GM21529 (cell line): ENCODE measurements at regions not wholly inside any gene's neighbourhood (a gene's known extent, or its start where the extent isn't known, plus 50 kb on each side); places are given as distances from the start of the nearest gene placed in this dataset.
"Not testable (repeated sequence)": the region's sequence is repeated elsewhere in the genome, so short reads cannot be mapped to it uniquely, and the experiment has no call there.

ENCODE experiments used
- ATAC-seq: cut with Tn5 transposase; IDR thresholded peaks from one replicate; pipeline ENCODE4 v1.9.1; 2021; ENCODE audit not compliant: unreplicated experiment

- no peak for ATAC-seq
Observed at GRCh38 chr3:15983232-15983631, 185.5 kb upstream of the ANKRD28 start.

DNA sequence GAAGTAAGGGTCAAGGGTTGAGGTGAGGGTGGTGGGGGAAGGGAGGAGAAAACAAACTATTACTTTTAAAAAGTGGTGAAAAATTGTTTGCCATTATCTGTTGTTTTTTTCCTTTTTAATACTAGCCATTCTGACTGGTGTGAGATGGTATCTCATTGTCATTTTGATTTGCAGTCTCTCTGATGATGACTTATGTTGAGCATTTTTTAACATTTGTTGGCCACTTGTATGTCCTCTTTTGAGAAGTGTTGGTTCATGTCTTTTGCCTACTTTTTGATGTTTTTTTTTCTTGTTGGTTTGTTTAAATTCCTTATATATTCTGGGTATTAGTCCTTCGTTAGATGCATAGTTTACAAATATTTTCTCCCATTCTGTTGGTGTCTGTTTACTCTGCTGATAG is 185.9 kb upstream of the ANKRD28 start:
- no peak for ATAC-seq

DNA sequence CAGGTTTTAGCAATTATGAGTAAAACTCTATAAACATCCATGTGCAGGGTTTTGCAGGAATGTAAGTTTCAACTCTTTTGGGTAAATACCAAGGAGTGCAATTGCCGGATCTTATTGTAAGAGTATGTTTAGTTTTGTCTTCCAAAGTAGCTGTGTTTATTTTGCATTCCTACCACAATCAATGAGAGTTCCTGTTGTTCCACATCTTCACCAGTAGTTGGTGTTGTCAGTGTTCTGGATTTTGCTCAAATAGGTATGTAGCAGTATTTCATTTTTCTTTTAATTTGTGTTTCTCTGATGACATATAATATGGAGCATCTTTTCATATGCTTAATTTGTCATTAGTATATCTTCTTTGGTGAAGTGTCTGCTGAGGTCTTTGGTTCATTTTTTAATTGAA is 185.1 kb upstream of the GALNT15 start:
- no peak for ATAC-seq

DNA sequence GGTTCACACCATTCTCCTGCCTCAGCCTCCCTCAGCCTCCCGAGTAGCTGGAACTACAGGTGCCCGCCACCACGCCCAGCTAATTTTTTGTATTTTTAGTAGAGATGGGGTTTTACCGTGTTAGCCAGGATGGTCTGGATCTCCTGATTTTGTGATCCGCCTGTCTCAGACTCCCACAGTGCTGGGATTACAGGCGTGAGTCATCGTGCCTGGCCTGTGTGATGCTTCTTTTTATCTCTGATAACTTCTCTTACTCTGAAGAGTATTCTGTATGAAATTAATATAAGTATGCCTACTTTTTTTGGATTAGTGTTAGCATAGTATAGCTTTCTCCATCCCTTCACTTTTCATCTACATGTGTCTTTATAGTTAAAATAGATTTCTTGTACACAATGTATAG is 180.8 kb upstream of the GALNT15 start:
- ATAC-seq, result not testable (repeated sequence)

DNA sequence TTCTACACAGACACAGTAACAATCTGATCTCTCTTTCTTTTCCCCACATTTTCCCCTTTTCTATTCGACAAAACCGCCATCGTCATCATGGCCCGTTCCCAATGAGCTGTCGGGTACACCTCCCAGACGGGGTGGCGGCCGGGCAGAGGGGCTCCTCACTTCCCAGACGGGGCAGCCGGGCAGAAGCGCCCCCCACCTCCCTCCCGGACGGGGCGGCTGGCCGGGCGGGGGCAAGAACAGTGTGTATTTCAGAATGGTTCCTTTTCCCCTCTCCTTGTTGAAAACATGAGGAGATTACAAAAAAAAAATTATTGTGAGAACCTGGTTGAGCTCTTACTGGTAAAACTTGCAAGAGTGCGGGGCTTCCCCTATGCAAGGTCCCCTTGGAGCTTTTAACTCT is 178.0 kb upstream of the GALNT15 start:
- ATAC-seq, result not testable (repeated sequence)

GRCh38 chr3:15997274-15997943 is 177.1 kb upstream of the GALNT15 start:
- ATAC-seq, result peak; percentile 86

GRCh38 chr3:15998911-15999310 is 175.6 kb upstream of the GALNT15 start:
- no peak for ATAC-seq

- no peak for ATAC-seq
Observed at GRCh38 chr3:16004812-16005211, 169.7 kb upstream of the GALNT15 start.

- ATAC-seq, result no peak
Observed at GRCh38 chr3:16011376-16011775, 163.1 kb upstream of the GALNT15 start.

GRCh38 chr3:16012086-16012485 is 162.4 kb upstream of the GALNT15 start:
- no peak for ATAC-seq

DNA sequence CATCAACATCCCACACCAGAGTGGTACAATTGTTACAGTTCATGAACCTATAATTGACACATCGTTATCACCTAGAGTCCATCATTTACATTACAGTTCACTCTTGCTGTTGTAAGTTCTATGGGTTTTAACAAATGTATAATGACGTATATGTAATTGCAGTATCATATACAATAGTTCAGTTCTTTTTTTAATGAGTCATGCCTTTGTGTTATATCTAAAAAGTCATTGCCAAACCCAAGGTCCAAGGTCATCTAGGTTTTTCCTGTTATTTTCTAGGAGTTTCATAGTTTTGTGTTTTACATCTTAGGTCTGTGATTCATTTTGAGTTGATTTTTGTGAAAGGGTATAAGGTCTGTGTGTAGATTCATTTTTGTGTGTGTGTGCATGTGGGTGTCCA is 160.9 kb upstream of the GALNT15 start:
- ATAC-seq, result no peak

- not testable (repeated sequence) for ATAC-seq
Observed at GRCh38 chr3:16021801-16022200, 152.7 kb upstream of the GALNT15 start.

GRCh38 chr3:16023881-16024280 is 150.6 kb upstream of the GALNT15 start:
- not testable (repeated sequence) for ATAC-seq

DNA sequence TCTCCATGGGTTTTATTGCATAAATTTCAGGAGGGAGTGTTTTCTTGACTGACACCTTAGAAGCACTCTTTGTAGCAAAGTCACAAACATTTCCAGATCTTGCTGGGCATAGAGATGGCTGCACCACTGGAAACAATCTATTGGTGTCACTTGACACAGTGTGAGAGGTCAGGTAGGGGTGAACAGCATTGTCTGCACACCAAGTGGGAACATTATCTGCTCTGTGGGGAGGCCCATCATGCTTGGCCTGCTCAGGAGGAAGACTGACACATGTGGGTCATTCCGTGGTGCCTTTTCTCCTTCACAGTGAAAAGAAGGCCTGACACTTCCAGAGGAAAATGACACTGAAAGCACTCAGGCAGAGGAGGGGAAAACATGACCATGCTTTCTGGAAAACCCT is 149.9 kb upstream of the GALNT15 start:
- no peak for ATAC-seq

DNA sequence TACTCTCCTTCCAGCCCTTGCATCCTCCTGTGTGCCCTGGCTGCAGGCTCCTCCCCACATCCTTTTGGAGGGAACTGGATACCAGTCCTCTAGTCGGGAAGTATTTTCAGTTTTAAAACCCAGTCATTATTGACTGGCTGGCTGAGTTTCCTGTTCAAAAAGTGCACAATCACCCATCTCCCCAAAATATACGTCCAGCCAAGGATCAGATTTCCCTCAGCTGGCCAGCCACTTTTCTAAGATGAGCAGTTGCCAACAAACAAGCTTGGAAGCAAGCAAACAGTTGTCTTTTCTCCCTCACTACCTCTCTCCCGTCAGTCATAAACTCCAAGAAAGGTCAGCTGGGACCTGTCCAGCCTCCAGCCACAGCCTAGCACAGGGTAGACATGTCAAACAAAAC is 147.7 kb upstream of the GALNT15 start:
- no peak for ATAC-seq

GRCh38 chr3:16028604-16029003 is 145.9 kb upstream of the GALNT15 start:
- ATAC-seq, result no peak

DNA sequence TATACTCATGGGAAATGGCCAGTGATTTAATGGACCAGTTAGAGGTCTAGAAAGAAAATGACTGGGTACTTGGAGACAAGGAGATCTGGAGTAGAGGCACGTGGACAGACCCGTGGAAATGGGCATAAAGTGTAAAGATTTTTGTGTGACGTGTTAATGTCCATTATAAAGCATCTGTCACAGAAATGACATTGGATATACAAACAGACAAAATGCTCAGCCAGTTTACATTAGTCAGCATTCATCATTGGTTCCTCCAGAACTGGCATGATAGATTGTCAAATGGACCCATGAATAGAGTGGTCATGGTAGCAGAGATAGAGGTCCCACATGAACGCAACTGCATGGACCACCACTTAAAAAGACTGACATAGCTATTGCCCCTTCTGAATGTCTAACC is 144.1 kb upstream of the GALNT15 start:
- no peak for ATAC-seq

DNA sequence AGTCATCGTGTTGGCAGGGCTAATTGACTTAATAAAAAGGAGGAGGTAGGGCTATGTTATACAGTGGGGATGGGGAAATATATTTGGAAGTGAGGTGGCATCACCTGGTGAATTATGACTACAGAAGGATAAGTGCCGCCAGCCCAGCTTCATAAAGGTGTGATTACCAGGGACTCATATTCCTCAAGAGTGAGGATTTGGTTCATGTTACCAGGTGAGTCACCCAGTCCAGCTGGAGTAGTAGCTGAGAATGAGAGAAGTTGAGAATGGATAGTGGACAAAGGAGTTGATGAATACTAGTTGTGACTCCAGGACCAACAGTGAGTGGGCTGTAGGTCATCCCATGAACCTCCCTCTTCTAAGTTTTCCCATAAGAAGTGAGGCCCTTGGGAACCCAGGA is 143.0 kb upstream of the GALNT15 start:
- ATAC-seq, result no peak

DNA sequence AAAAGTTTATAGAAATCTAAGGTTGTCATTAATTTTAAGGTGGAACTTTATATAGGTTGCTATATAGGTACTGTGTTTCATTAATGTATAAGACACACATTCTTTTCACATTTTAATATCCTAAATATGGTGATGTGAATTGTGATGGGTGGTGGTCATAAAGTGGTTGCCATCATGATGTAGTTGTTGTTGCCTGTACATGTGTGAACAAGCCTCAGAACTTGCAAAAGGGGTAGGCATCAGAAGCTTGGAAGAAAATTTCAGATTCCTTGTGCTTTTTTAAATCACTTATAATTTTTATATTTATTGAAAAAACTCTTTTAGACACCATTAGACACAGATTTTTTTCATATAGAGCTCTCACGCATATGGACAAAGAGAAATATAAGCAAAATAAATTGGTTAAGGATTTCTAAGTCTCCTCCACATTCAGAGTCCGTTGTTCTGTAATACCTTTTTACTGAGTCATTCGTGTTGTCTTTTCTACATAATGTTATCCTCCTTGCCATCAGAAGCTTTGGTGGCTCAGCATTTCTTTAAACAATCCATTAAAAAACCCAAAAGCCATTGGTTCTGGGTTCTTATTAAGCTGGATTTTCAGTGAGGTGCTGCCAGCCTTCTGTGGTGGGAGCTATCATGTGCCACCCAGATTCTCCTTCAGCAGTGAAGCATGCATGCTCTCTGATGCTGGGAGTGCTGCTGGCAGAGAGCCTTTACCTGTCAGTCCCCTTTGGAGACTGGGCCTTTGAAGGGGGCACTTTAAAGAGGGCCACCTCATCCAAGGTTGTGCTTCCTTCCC is 140.4 kb upstream of the GALNT15 start:
- no peak for ATAC-seq

DNA sequence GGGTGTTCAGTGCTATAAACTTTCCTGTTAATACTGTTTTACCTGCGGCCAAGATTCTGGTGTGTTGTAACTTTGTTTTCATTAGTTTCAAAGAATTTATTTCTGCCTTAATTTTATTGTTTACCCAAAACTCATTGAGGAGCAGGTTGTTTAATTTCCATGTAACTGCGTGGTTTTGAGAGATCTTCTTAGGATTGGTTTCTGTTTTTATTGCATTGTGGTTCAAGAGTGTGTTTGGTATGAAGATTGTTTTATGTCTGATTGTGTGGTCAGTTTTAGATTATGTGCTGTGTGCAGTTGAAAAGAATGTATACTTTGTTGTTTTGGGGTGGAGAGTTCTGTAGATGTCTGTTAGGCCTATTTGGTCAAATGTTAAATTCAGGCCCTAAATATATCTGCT is 133.5 kb upstream of the GALNT15 start:
- ATAC-seq, result no peak

- ATAC-seq, result peak; percentile 98
Observed at GRCh38 chr3:16048435-16049318, 125.8 kb upstream of the GALNT15 start.
